Transverse colon (tissue), 4 donors: ENCODE measurements at regions not wholly inside any gene's neighbourhood (a gene's known extent, or its start where the extent isn't known, plus 50 kb on each side); places are given as distances from the start of the nearest gene placed in this dataset.

ENCODE experiments used
- CTCF ChIP-seq, 5 experiments: fragments of 200-600 bp in 3 of 5; fragments of 450-650 bp in 2 of 5; sonication (generic) in 3 of 5; IDR thresholded peaks; 1 replicate in 2 of 5; 2 replicates in 3 of 5; pipeline ENCODE4 v1.5.1; 2016 to 2017; ENCODE audit warnings: antibody characterized with exemption in 5 of 5, inconsistent platforms in 3 of 5, mild to moderate bottlenecking in 2 of 5, moderate library complexity in 1 of 5
- POLR2A ChIP-seq: fragments of 450-650 bp; IDR thresholded peaks from one replicate; pipeline ENCODE4 v1.6.1; 2016; ENCODE audit warnings: antibody characterized with exemption, mild to moderate bottlenecking, moderate library complexity
- POLR2AphosphoS5 ChIP-seq, 3 donors: sonication (generic); formaldehyde crosslinking; IDR thresholded peaks; one replicate each; pipeline ENCODE4 v1.6.1; 2016; ENCODE audit warnings: antibody characterized with exemption in 3 of 3

GRCh38 chr22:47634347-47634746 lies 871.9 kb downstream of the TBC1D22A start:
- TF ChIP-seq CTCF (IDR thresholded peaks at IDR 0.05) (no peak), POLR2AphosphoS5 (IDR thresholded peaks at IDR 0.05) (no peak), POLR2A (no peak)
